ENCODE measurements at regions not wholly inside any gene's neighbourhood (a gene's known extent, or its start where the extent isn't known, plus 50 kb on each side); places are given as distances from the start of the nearest gene placed in this dataset.

GRCh38 chr2:192655916-192656315 lies 461.2 kb upstream of the TMEFF2 start:
- H3K27ac ChIP-seq = no peak overlapping the region
- peaks cover 0 to 8% of the 10 kb centered on the region in 2 donors for H3K9me3 ChIP-seq
- DNase-seq (no peak), ATAC-seq (no peak)
- H3K4me1 ChIP-seq = no peaks in the 10 kb centered on the region
- H3K4me3 ChIP-seq = no peak overlapping the region
- no peaks in the 10 kb centered on the region for H3K36me3 ChIP-seq
- intact Hi-C loops (cut with DNase I) = no loop called here
- no peaks in the 10 kb centered on the region for H3K27me3 ChIP-seq
- TF ChIP-seq CTCF (IDR thresholded peaks at IDR 0.05) = no peak

GRCh38 chr2:192645811-192646598 lies 451.3 kb upstream of the TMEFF2 start:
- Histone ChIP-seq H3K4me1 (no peaks in the 10 kb centered on the region), H3K36me3 (no peaks in the 10 kb centered on the region), H3K27ac (no peak overlapping the region), H3K9me3 (peaks cover 0 to 2% of the 10 kb centered on the region in 2 donors), H3K27me3 (no peaks in the 10 kb centered on the region), H3K4me3 (no peak overlapping the region)
- ATAC-seq (peak; percentile 91), DNase-seq (no peak)
- no peak for TF ChIP-seq CTCF (IDR thresholded peaks at IDR 0.05)
- intact Hi-C loops (cut with DNase I) = no loop called here

DNA sequence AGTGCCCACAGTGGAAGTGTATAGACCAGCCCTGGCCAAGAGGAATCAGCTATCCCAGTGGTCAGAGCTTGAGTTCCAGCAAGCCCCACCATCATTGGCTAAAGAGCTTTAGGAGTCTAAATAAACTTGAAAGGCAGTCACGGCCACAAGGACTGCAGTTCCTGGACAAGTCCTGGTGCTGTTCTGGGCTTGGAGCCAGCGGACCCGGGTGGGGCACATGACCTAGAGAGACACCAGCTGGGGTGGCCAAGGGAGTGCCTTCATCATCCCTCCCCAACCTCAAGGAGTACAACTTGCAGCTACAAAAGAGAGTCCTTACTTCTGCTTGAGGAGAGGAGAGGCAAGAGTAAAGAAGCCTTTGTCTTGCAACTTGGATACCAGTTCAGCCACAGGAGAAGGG lies 439.8 kb upstream of the TMEFF2 start:
- no peak for TF ChIP-seq CTCF (IDR thresholded peaks at IDR 0.05)
- intact Hi-C loops (cut with DNase I) = no loop called here
- Histone ChIP-seq H3K4me1 (no peaks in the 10 kb centered on the region), H3K4me3 (no peak overlapping the region), H3K27ac (no peak overlapping the region), H3K9me3 (peaks cover 0 to 5% of the 10 kb centered on the region in 2 donors), H3K27me3 (no peaks in the 10 kb centered on the region), H3K36me3 (no peaks in the 10 kb centered on the region)
- ATAC-seq = no peak
- DNase-seq = peak in 1 of 4 donors; percentile 32

DNA sequence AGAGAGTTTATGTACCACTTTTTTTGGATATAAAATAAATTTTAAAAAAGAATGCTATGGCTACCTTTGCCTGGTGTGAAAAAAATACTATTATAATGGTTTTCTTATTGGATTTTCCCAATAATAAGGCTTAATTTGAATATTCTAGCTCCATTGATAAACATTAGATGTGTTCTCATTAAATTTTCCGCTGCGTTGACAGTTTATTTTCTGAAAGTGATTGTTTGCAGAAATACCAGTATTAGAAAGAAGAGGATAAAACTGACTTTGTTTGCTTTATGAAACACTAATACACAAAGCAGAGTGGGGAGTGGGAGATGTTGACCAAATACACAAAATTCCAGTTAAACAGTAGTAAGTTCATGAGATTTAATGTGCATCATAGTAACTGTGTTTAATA lies 433.3 kb upstream of the TMEFF2 start:
- DNase-seq = no peak
- ATAC-seq = no peak
- no peaks in the 10 kb centered on the region for H3K27me3 ChIP-seq
- H3K4me3 ChIP-seq = no peak overlapping the region
- no peaks in the 10 kb centered on the region for H3K36me3 ChIP-seq
- TF ChIP-seq CTCF (IDR thresholded peaks at IDR 0.05) = no peak
- no peak overlapping the region for H3K27ac ChIP-seq
- peaks cover 0 to 2% of the 10 kb centered on the region in 2 donors for H3K9me3 ChIP-seq
- intact Hi-C loops (cut with DNase I) = no loop called here
- no peaks in the 10 kb centered on the region for H3K4me1 ChIP-seq

DNA sequence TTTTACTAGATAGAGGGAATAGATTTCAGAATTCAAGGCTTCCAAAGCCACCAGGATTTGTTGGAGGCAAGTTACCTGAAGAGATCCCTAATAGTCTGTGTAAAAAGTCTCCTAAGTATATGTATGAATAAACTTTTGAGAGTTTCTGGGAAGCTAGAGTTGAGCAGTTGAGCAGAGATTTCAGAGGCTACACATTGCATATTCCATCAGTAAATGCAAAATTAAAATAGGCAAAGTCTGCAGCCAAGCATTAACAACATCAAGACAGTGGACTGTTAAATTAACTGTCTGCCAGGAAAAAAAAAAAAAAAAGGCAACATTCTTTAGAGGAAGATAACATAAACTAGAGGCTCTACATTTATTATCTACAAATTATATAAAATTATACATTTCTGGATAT lies 420.4 kb upstream of the TMEFF2 start:
- Histone ChIP-seq H3K36me3 (no peaks in the 10 kb centered on the region), H3K27me3 (no peaks in the 10 kb centered on the region), H3K9me3 (no peaks in the 10 kb centered on the region), H3K4me3 (no peak overlapping the region), H3K4me1 (no peaks in the 10 kb centered on the region), H3K27ac (no peak overlapping the region)
- DNase-seq (no peak), ATAC-seq (no peak)
- intact Hi-C loops (cut with DNase I) = no loop called here
- no peak for TF ChIP-seq CTCF (IDR thresholded peaks at IDR 0.05)

Measured in left lung (tissue), 4 donors.